ENCODE measurements at regions not wholly inside any gene's neighbourhood (a gene's known extent, or its start where the extent isn't known, plus 50 kb on each side); places are given as distances from the start of the nearest gene placed in this dataset.

DNA sequence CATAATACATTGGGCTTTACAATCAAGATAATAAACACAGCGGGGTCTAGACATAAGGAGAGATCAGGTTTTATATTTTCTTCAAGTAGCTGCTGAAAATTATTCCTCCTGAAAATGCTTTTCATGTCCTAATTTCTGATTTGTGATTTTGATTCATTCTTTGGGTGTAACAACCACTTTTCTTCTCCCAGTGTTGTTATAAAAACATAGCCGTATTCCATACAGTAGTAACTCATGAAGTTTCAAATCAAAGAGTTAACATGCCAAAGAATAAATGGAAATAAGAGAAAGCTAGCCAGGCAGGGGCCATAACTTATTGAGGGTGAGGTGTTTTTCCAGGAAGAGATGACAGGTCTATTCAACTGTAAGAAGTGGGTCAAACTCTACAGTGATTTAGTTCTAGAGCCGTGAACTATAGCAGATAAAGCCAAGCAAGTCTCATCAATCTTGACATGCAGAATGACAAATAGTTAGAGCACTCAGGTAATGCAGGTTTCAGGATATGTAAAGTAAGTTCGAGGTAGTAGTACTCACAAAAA lies 934.4 kb upstream of the SLITRK1 start:
- ChIA-PET POLR2A (no interaction called here), CTCF (no interaction called here)
- no CpG with 5 or more reads among the region's 4 CpGs for WGBS (ENCODE audit: insufficient coverage)
- Histone ChIP-seq H3K36me3 (replicated peaks in 1 of 2; ENCODE audit: control extremely low read depth in 1 of 2, control insufficient read depth in 1 of 2, extremely low read depth in 1 of 2, insufficient read depth in 2 of 2, low read length in 1 of 2) (no peaks in the 10 kb centered on the region), H3K27me3 (replicated peaks in 1 of 4; ENCODE audit: control extremely low read depth in 1 of 4, control insufficient read depth in 3 of 4, insufficient read depth in 4 of 4, low read length in 3 of 4) (no peaks in the 10 kb centered on the region), H3K9me3 (ENCODE audit: control extremely low read depth in 1 of 3, control insufficient read depth in 2 of 3, insufficient read depth in 1 of 3, low read length in 2 of 3) (peaks cover 0 to 3% (median 0%) of the 10 kb centered on the region in 3 donors), H3K9ac (ENCODE audit: low read length) (no peak overlapping the region), H3K4me3 (ENCODE audit: control extremely low read depth in 1 of 5, extremely low read depth in 1 of 5, insufficient read depth in 1 of 5, low read depth in 2 of 5, low read length in 4 of 5) (no peak overlapping the region), H3K27ac (ENCODE audit: low read length in 2 of 2) (no peak overlapping the region), H2AFZ (ENCODE audit: insufficient read depth, low read depth, low read length, poor library complexity, severe bottlenecking) (no peak overlapping the region), H4K20me1 (ENCODE audit: control insufficient read depth, insufficient read depth, low read length, poor library complexity, severe bottlenecking) (no peaks in the 10 kb centered on the region), H3K4me1 (ENCODE audit: control insufficient read depth in 2 of 2, insufficient read depth in 2 of 2, low read length in 2 of 2) (no peaks in the 10 kb centered on the region), H3K4me2 (replicated peaks; ENCODE audit: low read depth, low read length, poor library complexity, severe bottlenecking) (no peak overlapping the region), H3K79me2 (ENCODE audit: control insufficient read depth, insufficient read depth, low read length) (no peaks in the 10 kb centered on the region)
- DNase-seq (no peak), ATAC-seq (ENCODE audit: low read depth) (no peak)
- Mint-ChIP-seq H3K27ac (no peak overlapping the region), H3K4me1 (no peaks in the 10 kb centered on the region), H3K9me3 (ENCODE audit: insufficient read depth) (peaks cover 7% of the 10 kb centered on the region), H3K27me3 (no peaks in the 10 kb centered on the region), H3K4me3 (no peak overlapping the region)
- TF ChIP-seq, protein P1, sequence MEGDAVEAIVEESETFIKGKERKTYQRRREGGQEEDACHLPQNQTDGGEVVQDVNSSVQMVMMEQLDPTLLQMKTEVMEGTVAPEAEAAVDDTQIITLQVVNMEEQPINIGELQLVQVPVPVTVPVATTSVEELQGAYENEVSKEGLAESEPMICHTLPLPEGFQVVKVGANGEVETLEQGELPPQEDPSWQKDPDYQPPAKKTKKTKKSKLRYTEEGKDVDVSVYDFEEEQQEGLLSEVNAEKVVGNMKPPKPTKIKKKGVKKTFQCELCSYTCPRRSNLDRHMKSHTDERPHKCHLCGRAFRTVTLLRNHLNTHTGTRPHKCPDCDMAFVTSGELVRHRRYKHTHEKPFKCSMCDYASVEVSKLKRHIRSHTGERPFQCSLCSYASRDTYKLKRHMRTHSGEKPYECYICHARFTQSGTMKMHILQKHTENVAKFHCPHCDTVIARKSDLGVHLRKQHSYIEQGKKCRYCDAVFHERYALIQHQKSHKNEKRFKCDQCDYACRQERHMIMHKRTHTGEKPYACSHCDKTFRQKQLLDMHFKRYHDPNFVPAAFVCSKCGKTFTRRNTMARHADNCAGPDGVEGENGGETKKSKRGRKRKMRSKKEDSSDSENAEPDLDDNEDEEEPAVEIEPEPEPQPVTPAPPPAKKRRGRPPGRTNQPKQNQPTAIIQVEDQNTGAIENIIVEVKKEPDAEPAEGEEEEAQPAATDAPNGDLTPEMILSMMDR (IDR thresholded peaks at IDR 0.05) = no peak
- no peak for TF ChIP-seq EZH2 (IDR thresholded peaks at IDR 0.05; ENCODE audit: borderline replicate concordance, insufficient read depth, low read depth, low read length, poor library complexity, severe bottlenecking)
- intact Hi-C loops (cut with micrococcal nuclease) = no loop called here

DNA sequence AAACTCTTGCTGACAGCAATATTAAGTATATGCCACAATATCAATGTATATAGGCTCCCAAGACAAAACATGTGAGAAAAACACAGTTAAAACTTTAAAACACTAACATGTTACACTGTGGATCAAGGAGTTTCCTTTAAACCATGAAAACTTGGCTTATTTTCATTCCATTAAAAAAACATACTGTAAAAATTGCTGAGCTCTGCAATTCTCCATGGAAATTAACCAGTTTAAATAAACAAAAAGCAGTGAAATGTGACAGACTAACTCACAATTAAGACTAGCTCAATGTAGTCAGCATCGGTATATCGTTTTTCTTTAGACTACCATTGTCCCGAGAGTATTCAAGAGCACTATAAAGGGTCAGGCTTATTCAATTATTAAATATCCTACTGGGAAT lies 930.5 kb upstream of the SLITRK1 start:
- Histone ChIP-seq H2AFZ (ENCODE audit: insufficient read depth, low read depth, low read length, poor library complexity, severe bottlenecking) (no peak overlapping the region), H3K9me3 (ENCODE audit: control extremely low read depth in 1 of 3, control insufficient read depth in 2 of 3, insufficient read depth in 1 of 3, low read length in 2 of 3) (peaks cover 0 to 1% (median 0%) of the 10 kb centered on the region in 3 donors), H4K20me1 (ENCODE audit: control insufficient read depth, insufficient read depth, low read length, poor library complexity, severe bottlenecking) (no peaks in the 10 kb centered on the region), H3K4me2 (replicated peaks; ENCODE audit: low read depth, low read length, poor library complexity, severe bottlenecking) (no peak overlapping the region), H3K36me3 (replicated peaks in 1 of 2; ENCODE audit: control extremely low read depth in 1 of 2, control insufficient read depth in 1 of 2, extremely low read depth in 1 of 2, insufficient read depth in 2 of 2, low read length in 1 of 2) (no peaks in the 10 kb centered on the region), H3K79me2 (ENCODE audit: control insufficient read depth, insufficient read depth, low read length) (no peaks in the 10 kb centered on the region), H3K4me3 (ENCODE audit: control extremely low read depth in 1 of 5, extremely low read depth in 1 of 5, insufficient read depth in 1 of 5, low read depth in 2 of 5, low read length in 4 of 5) (no peak overlapping the region), H3K4me1 (ENCODE audit: control insufficient read depth in 2 of 2, insufficient read depth in 2 of 2, low read length in 2 of 2) (no peaks in the 10 kb centered on the region), H3K27me3 (replicated peaks in 1 of 4; ENCODE audit: control extremely low read depth in 1 of 4, control insufficient read depth in 3 of 4, insufficient read depth in 4 of 4, low read length in 3 of 4) (no peaks in the 10 kb centered on the region), H3K27ac (ENCODE audit: low read length in 2 of 2) (no peak overlapping the region), H3K9ac (ENCODE audit: low read length) (no peak overlapping the region)
- H3K9me3 Mint-ChIP-seq (ENCODE audit: insufficient read depth) = peaks cover 7% of the 10 kb centered on the region
- POLR2A ChIA-PET = no interaction called here
- H3K4me1 Mint-ChIP-seq = no peaks in the 10 kb centered on the region
- no CpG with 5 or more reads among the region's 3 CpGs for WGBS (ENCODE audit: insufficient coverage)
- TF ChIP-seq, protein P1 (IDR thresholded peaks at IDR 0.05) = no peak
- no peak for TF ChIP-seq EZH2 (IDR thresholded peaks at IDR 0.05; ENCODE audit: borderline replicate concordance, insufficient read depth, low read depth, low read length, poor library complexity, severe bottlenecking)
- H3K4me3 Mint-ChIP-seq = no peak overlapping the region
- no peaks in the 10 kb centered on the region for H3K27me3 Mint-ChIP-seq
- intact Hi-C loops (cut with micrococcal nuclease) = no loop called here
- DNase-seq = no peak
- no peak overlapping the region for H3K27ac Mint-ChIP-seq
- CTCF ChIA-PET = no interaction called here
- no peak for ATAC-seq (ENCODE audit: low read depth)

All from B cell (primary cell).